ENCODE measurements at regions not wholly inside any gene's neighbourhood (a gene's known extent, or its start where the extent isn't known, plus 50 kb on each side); places are given as distances from the start of the nearest gene placed in this dataset.

DNA sequence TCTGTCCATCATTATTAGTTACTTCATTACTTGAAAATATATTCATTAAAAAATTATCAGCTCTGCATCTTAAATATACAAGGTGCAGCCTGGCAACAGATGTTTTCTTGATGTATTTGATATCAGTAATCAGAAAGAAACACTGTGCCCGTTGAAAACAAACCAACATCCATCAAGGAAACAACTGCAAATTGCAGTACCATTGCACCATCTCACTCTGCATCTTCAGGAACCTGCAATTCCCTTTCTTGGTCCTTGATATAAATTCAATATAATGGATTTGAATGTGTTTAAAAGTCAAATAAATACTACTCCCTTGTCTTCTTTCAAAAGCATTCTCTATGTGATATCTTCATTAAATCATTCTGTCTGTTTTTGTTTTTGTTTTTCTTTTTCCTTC, 1131.2 kb downstream of the FAM181B start:
- TF ChIP-seq CTCF (IDR thresholded peaks at IDR 0.05) (no peak), POLR2A (IDR thresholded peaks at IDR 0.05) (no peak)

Data from adrenal gland (tissue), 5 donors.